AG08396 (cell line): ENCODE measurements at regions not wholly inside any gene's neighbourhood (a gene's known extent, or its start where the extent isn't known, plus 50 kb on each side); places are given as distances from the start of the nearest gene placed in this dataset.

Experiments used
- DNase-seq: peaks from one replicate; pipeline ENCODE4 v3.0.0; 2012; ENCODE audit warnings: low spot score, mixed read lengths

GRCh38 chr15:100783760-100784492 lies 95.7 kb upstream of the ALDH1A3 start:
- no peak for DNase-seq

- no peak for DNase-seq
Measured at GRCh38 chr15:100784493-100785180, 95.0 kb upstream of the ALDH1A3 start.

- DNase-seq = no peak
Measured at GRCh38 chr15:100785181-100786138, 94.2 kb upstream of the ALDH1A3 start.

GRCh38 chr15:100786139-100786531 lies 93.5 kb upstream of the ALDH1A3 start:
- no peak for DNase-seq

- no peak for DNase-seq
Measured at GRCh38 chr15:100786901-100787566, 92.6 kb upstream of the ALDH1A3 start.

- no peak for DNase-seq
Measured at GRCh38 chr15:100787567-100788417, 91.8 kb upstream of the ALDH1A3 start.

GRCh38 chr15:100788418-100789105 lies 91.1 kb upstream of the ALDH1A3 start:
- no peak for DNase-seq

- no peak for DNase-seq
Measured at GRCh38 chr15:100790786-100791265, 88.8 kb upstream of the ALDH1A3 start.

- no peak for DNase-seq
Measured at GRCh38 chr15:100794008-100794407, 85.6 kb upstream of the ALDH1A3 start.

- DNase-seq = no peak
Measured at GRCh38 chr15:100801256-100801900, 78.3 kb upstream of the ALDH1A3 start.

- DNase-seq = no peak
Measured at GRCh38 chr15:100802421-100803170, 77.0 kb upstream of the ALDH1A3 start.

GRCh38 chr15:100803171-100803440 lies 76.5 kb upstream of the ALDH1A3 start:
- DNase-seq = no peak

GRCh38 chr15:100806157-100806556 lies 73.5 kb upstream of the ALDH1A3 start:
- no peak for DNase-seq

- DNase-seq = no peak
Measured at GRCh38 chr15:100807028-100807427, 72.6 kb upstream of the ALDH1A3 start.

GRCh38 chr15:100808691-100809090 lies 70.9 kb upstream of the ALDH1A3 start:
- DNase-seq = no peak

GRCh38 chr15:100809151-100809550 lies 70.5 kb upstream of the ALDH1A3 start:
- no peak for DNase-seq

- no peak for DNase-seq
Measured at GRCh38 chr15:100809587-100809986, 70.0 kb upstream of the ALDH1A3 start.

GRCh38 chr15:100810229-100810628 lies 69.4 kb upstream of the ALDH1A3 start:
- no peak for DNase-seq

GRCh38 chr15:100810831-100811230 lies 68.8 kb upstream of the ALDH1A3 start:
- no peak for DNase-seq
